Type B pancreatic cell (in vitro differentiated cells): ENCODE measurements at regions not wholly inside any gene's neighbourhood (a gene's known extent, or its start where the extent isn't known, plus 50 kb on each side); places are given as distances from the start of the nearest gene placed in this dataset.
"Not testable (repeated sequence)": the region's sequence is repeated elsewhere in the genome, so short reads cannot be mapped to it uniquely, and the experiment has no call there.

Experiments used
- DNase-seq: peaks from one replicate; pipeline ENCODE4 v3.0.0; 2021; ENCODE audit warnings: mixed read lengths; ENCODE audit not compliant: unreplicated experiment; ENCODE audit errors: extremely low spot score
- H3K27ac Mint-ChIP-seq: 2 replicates; pipeline ENCODE4 v1.8.0; 2021; ENCODE audit warnings: mild to moderate bottlenecking, mixed read lengths
- H3K27me3 Mint-ChIP-seq: 2 replicates; pipeline ENCODE4 v1.8.0; 2021; ENCODE audit warnings: mixed read lengths
- H3K36me3 Mint-ChIP-seq: 2 replicates; pipeline ENCODE4 v1.8.0; 2021; ENCODE audit warnings: mixed read lengths
- H3K4me1 Mint-ChIP-seq: one replicate; pipeline ENCODE4 v1.8.0; 2021; ENCODE audit warnings: mixed read lengths; ENCODE audit not compliant: unreplicated experiment
- H3K4me3 Mint-ChIP-seq: 2 replicates; pipeline ENCODE4 v1.8.0; 2021; ENCODE audit warnings: mild to moderate bottlenecking, mixed read lengths
- H3K9me3 Mint-ChIP-seq: 2 replicates; pipeline ENCODE4 v1.8.0; 2021; ENCODE audit warnings: mixed read lengths
- TF ChIP-seq, protein P1 (sequence below): fragments of 200-600 bp; sonication (generic); conservative IDR thresholded peaks from 2 replicates; pipeline ENCODE4 v1.5.0; 2021; ENCODE audit warnings: antibody characterized with exemption, mild to moderate bottlenecking

DNA sequence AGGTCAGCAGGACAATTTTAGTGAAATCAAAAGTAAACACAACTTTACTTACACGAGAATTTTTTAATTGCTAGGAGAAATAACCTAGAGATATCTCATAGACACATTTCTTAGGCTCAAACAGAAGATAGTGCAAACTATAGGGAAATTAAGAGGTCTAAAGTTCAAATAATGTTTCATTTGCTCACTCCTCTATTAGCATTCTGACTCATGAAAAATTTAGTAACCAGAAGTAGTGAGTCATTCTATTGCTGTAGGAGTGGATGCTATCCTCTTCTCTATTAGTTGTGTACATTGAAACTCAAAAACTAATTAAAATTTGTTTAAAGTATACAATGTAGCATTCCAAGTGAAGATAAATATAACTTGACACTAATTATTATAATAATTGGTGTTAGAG, 908.3 kb upstream of the TMEFF2 start:
- Mint-ChIP-seq H3K27me3 (no peaks in the 10 kb centered on the region), H3K9me3 (no peaks in the 10 kb centered on the region), H3K4me1 (no peaks in the 10 kb centered on the region), H3K27ac (no peak overlapping the region), H3K4me3 (no peak overlapping the region), H3K36me3 (no peaks in the 10 kb centered on the region)
- no peak for DNase-seq
- TF ChIP-seq, protein P1, sequence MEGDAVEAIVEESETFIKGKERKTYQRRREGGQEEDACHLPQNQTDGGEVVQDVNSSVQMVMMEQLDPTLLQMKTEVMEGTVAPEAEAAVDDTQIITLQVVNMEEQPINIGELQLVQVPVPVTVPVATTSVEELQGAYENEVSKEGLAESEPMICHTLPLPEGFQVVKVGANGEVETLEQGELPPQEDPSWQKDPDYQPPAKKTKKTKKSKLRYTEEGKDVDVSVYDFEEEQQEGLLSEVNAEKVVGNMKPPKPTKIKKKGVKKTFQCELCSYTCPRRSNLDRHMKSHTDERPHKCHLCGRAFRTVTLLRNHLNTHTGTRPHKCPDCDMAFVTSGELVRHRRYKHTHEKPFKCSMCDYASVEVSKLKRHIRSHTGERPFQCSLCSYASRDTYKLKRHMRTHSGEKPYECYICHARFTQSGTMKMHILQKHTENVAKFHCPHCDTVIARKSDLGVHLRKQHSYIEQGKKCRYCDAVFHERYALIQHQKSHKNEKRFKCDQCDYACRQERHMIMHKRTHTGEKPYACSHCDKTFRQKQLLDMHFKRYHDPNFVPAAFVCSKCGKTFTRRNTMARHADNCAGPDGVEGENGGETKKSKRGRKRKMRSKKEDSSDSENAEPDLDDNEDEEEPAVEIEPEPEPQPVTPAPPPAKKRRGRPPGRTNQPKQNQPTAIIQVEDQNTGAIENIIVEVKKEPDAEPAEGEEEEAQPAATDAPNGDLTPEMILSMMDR = no peak

DNA sequence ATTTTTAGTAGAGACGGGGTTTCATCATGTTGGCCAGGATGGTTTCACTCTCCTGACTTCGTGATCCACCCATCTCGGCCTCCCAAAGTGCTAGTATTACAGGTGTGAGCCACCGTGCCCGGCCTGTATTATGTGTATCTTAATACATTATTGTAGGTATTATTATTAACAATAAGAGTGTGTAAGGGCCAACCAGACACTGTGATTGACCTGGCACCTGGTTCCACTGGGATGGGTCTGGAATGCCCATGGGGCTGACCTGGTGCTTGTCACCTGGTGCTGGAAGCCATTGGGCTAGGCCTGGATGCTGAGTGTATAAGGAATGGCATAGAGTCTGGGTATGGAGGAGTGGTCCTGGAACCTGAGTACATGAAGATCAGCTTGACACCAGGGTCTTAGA, 906.9 kb upstream of the TMEFF2 start:
- H3K27me3 Mint-ChIP-seq = no peaks in the 10 kb centered on the region
- H3K9me3 Mint-ChIP-seq = no peaks in the 10 kb centered on the region
- no peak overlapping the region for H3K4me3 Mint-ChIP-seq
- no peaks in the 10 kb centered on the region for H3K36me3 Mint-ChIP-seq
- H3K4me1 Mint-ChIP-seq = no peaks in the 10 kb centered on the region
- TF ChIP-seq, protein P1 = no peak
- H3K27ac Mint-ChIP-seq = no peak overlapping the region
- no peak for DNase-seq

DNA sequence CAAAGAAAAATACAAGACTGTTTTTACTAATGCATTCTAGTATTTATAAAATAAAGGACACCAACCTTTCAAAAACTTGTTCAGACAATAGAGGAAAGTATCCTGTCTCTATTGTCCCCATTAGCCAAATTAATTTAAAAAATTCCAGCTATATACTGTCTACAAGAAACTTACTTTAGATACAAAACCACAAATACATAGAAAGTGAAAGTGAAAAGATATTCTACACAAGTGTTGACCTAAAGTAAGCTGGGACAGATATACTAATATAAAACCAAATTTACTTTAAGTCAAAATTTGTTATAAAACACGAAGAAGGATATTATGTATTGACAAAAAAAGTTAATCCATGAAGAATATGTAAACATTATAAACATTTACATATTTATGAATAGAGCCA, 893.3 kb upstream of the TMEFF2 start:
- H3K27ac Mint-ChIP-seq = no peak overlapping the region
- no peaks in the 10 kb centered on the region for H3K27me3 Mint-ChIP-seq
- no peaks in the 10 kb centered on the region for H3K4me1 Mint-ChIP-seq
- TF ChIP-seq, protein P1 = no peak
- DNase-seq = no peak
- no peaks in the 10 kb centered on the region for H3K36me3 Mint-ChIP-seq
- no peaks in the 10 kb centered on the region for H3K9me3 Mint-ChIP-seq
- no peak overlapping the region for H3K4me3 Mint-ChIP-seq

DNA sequence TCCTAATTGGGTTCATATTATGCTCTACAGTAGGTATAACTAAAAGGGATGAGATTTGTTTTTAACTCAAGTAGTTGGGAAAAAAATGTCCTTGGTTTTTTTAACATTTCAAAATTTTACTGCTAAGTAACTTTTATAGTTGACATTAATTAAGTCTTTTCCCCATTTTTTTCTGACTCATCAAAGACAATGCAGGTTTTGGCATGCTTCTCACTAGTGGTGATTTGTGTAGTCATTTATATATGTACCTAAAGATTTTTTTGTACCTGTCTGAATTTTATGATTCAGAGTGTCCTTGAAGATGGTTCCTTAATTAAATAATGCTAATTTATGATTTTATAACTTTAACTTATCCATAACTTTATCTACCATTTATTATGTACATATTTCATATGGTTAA, 882.3 kb upstream of the TMEFF2 start:
- Mint-ChIP-seq H3K9me3 (no peaks in the 10 kb centered on the region), H3K27me3 (no peaks in the 10 kb centered on the region), H3K4me1 (no peaks in the 10 kb centered on the region), H3K36me3 (no peaks in the 10 kb centered on the region), H3K4me3 (no peak overlapping the region), H3K27ac (no peak overlapping the region)
- DNase-seq = no peak
- TF ChIP-seq, protein P1 = no peak

DNA sequence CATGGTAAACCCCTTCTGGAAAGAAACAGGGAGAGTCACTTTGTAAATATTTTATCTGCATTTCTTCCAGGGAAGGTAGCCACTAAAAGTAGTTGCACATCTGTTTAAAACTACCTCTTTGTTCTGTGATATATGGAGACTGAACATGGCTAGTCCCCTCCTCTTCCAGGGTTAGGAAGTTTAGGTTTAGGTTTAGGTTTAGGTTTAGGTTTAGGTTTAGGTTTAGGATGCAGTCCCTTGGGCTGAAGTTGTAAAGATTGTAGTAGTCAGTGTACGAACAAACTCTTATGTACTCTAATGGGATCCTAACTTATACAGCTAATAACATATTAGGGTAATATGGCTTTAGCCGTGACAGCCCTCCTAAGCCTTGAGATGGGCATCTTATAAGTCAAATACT, 880.2 kb upstream of the TMEFF2 start:
- Mint-ChIP-seq H3K27me3 (no peaks in the 10 kb centered on the region), H3K4me1 (no peaks in the 10 kb centered on the region)

DNA sequence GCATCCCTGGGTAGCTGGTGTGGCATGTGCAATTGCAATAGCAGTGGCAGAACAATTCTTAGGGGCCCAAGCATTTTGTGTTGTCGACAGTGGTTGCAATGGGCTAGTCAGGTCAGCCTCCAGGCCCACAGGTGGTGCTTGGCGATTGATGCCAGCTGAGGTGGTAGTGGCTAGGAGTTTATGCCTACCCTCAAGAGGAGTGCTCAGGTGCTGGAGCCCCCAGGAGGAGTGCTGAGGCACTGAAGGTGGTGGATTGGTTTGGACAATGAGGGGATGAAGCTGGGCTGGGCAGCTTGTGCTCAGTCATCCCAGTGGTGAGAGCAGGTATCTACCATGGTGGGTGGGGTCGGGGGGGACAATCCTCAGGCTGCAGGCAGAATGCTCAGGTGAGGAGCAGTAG, 877.9 kb upstream of the TMEFF2 start:
- Mint-ChIP-seq H3K27me3 (no peaks in the 10 kb centered on the region), H3K4me3 (no peak overlapping the region), H3K4me1 (no peaks in the 10 kb centered on the region), H3K36me3 (no peaks in the 10 kb centered on the region), H3K27ac (no peak overlapping the region), H3K9me3 (no peaks in the 10 kb centered on the region)
- no peak for DNase-seq
- TF ChIP-seq, protein P1 = no peak

More for the DNA sequence above, 880.2 kb upstream of the TMEFF2 start:
- TF ChIP-seq, protein P1 = no peak
- Mint-ChIP-seq H3K4me3 (no peak overlapping the region), H3K9me3 (no peaks in the 10 kb centered on the region), H3K36me3 (no peaks in the 10 kb centered on the region), H3K27ac (no peak overlapping the region)
- DNase-seq = no peak

DNA sequence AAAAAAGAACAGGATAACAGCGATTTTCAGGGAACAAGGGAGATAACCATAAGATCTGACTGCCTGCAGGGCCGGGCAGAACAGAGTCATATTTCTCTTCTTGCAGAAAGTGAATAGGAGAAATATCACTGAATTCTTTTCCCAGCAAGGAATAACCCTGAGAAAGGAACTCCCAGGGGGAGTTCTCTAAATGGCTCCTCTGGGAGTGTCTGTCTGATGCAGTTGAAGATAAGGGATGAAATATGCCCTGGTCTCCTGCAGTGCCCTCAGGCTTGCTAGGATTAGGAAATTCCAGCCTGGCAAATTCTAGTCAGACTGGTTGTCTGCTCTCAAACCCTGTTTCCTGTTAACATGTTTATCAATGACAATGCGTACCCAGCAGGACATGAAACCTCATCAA, 830.8 kb upstream of the TMEFF2 start:
- not testable (repeated sequence) for H3K36me3 Mint-ChIP-seq, H3K4me1 Mint-ChIP-seq, H3K4me3 Mint-ChIP-seq, H3K27me3 Mint-ChIP-seq, H3K27ac Mint-ChIP-seq, DNase-seq
- H3K9me3 Mint-ChIP-seq = peaks cover 19% of the 10 kb centered on the region
